A673 (cell line): ENCODE measurements at regions not wholly inside any gene's neighbourhood (a gene's known extent, or its start where the extent isn't known, plus 50 kb on each side); places are given as distances from the start of the nearest gene placed in this dataset.

Experiments used
- EZH2 ChIP-seq: fragments of 200-600 bp; sonication (generic); IDR thresholded peaks from 2 replicates; pipeline ENCODE4 v1.6.1; 2017; ENCODE audit warnings: borderline replicate concordance, low read depth, mild to moderate bottlenecking, mixed read lengths, antibody characterized with exemption, low read length; ENCODE audit not compliant: poor library complexity, severe bottlenecking
- TF ChIP-seq, protein P1 (sequence below): fragments of 300-800, 200-600 bp; sonication (generic); conservative IDR thresholded peaks from 2 replicates; pipeline ENCODE4 v1.5.1; 2017; ENCODE audit warnings: low read depth, mild to moderate bottlenecking, antibody characterized with exemption, low read length, moderate library complexity, mixed read lengths

GRCh38 chr16:63933841-63934240, 1188.0 kb downstream of the CDH11 start:
- TF ChIP-seq, protein P1, sequence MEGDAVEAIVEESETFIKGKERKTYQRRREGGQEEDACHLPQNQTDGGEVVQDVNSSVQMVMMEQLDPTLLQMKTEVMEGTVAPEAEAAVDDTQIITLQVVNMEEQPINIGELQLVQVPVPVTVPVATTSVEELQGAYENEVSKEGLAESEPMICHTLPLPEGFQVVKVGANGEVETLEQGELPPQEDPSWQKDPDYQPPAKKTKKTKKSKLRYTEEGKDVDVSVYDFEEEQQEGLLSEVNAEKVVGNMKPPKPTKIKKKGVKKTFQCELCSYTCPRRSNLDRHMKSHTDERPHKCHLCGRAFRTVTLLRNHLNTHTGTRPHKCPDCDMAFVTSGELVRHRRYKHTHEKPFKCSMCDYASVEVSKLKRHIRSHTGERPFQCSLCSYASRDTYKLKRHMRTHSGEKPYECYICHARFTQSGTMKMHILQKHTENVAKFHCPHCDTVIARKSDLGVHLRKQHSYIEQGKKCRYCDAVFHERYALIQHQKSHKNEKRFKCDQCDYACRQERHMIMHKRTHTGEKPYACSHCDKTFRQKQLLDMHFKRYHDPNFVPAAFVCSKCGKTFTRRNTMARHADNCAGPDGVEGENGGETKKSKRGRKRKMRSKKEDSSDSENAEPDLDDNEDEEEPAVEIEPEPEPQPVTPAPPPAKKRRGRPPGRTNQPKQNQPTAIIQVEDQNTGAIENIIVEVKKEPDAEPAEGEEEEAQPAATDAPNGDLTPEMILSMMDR, result no peak
- TF ChIP-seq EZH2, result no peak
